Memory B cell (primary cell): ENCODE measurements at regions not wholly inside any gene's neighbourhood (a gene's known extent, or its start where the extent isn't known, plus 50 kb on each side); places are given as distances from the start of the nearest gene placed in this dataset.

Source experiments
- ATAC-seq: fragments of 150-1000 bp; cut with Tn5 transposase; 2 replicates; pipeline ENCODE4 v1.10.0; 2021; ENCODE audit warnings: low read depth, mild to moderate bottlenecking, moderate library complexity
- DNase-seq, 2 donors: peaks; one replicate each; pipeline ENCODE4 v3.0.0; 2022; ENCODE audit warnings: low spot score in 2 of 2
- H3K27ac Mint-ChIP-seq: one replicate; pipeline ENCODE4 v1.8.0; 2022; ENCODE audit warnings: mild to moderate bottlenecking, moderate library complexity, mixed read lengths
- H3K27me3 Mint-ChIP-seq: one replicate; pipeline ENCODE4 v1.8.0; 2022; ENCODE audit warnings: mixed read lengths
- H3K36me3 Mint-ChIP-seq: one replicate; pipeline ENCODE4 v1.8.0; 2022; ENCODE audit warnings: mild to moderate bottlenecking, mixed read lengths
- H3K4me1 Mint-ChIP-seq: one replicate; pipeline ENCODE4 v1.8.0; 2022; ENCODE audit warnings: mixed read lengths
- H3K4me3 Mint-ChIP-seq: one replicate; pipeline ENCODE4 v1.8.0; 2022; ENCODE audit warnings: mild to moderate bottlenecking, moderate library complexity, mixed read lengths
- H3K9me3 Mint-ChIP-seq: one replicate; pipeline ENCODE4 v1.8.0; 2022; ENCODE audit warnings: mixed read lengths

- Mint-ChIP-seq H3K27ac (no peak overlapping the region), H3K4me3 (no peak overlapping the region), H3K4me1 (no peaks in the 10 kb centered on the region), H3K36me3 (peaks cover 3% of the 10 kb centered on the region), H3K9me3 (peaks cover 12% of the 10 kb centered on the region), H3K27me3 (peaks cover 4% of the 10 kb centered on the region)
- ATAC-seq: no peak
- no peak for DNase-seq
These were observed 90.0 kb upstream of the LARGE1 start for GRCh38 chr22:34010259-34010658.

- no peaks in the 10 kb centered on the region for H3K4me1 Mint-ChIP-seq
- peaks cover 7% of the 10 kb centered on the region for H3K27me3 Mint-ChIP-seq
- no peak for ATAC-seq
These were observed 95.4 kb upstream of the LARGE1 start for GRCh38 chr22:34015642-34016041.

GRCh38 chr22:34017205-34017604 lies 96.9 kb upstream of the LARGE1 start:
- no peak overlapping the region for H3K4me3 Mint-ChIP-seq
- ATAC-seq (no peak), DNase-seq (no peak)
- no peak overlapping the region for H3K27ac Mint-ChIP-seq
- no peaks in the 10 kb centered on the region for H3K4me1 Mint-ChIP-seq
- peaks cover 3% of the 10 kb centered on the region for H3K36me3 Mint-ChIP-seq
- peaks cover 9% of the 10 kb centered on the region for H3K9me3 Mint-ChIP-seq
- H3K27me3 Mint-ChIP-seq: peaks cover 7% of the 10 kb centered on the region

More at GRCh38 chr22:34015642-34016041, 95.4 kb upstream of the LARGE1 start:
- Mint-ChIP-seq H3K36me3 (peaks cover 3% of the 10 kb centered on the region), H3K27ac (no peak overlapping the region), H3K9me3 (peaks cover 11% of the 10 kb centered on the region), H3K4me3 (no peak overlapping the region)
- DNase-seq: no peak

- H3K27me3 Mint-ChIP-seq: peaks cover 6% of the 10 kb centered on the region
- no peak for DNase-seq
- ATAC-seq: no peak
These were observed 99.0 kb upstream of the LARGE1 start for GRCh38 chr22:34019190-34019845.

GRCh38 chr22:34035209-34035608 lies 114.9 kb upstream of the LARGE1 start:
- ATAC-seq (no peak), DNase-seq (no peak)
- H3K9me3 Mint-ChIP-seq: peaks cover 6% of the 10 kb centered on the region
- H3K4me1 Mint-ChIP-seq: no peaks in the 10 kb centered on the region
- H3K4me3 Mint-ChIP-seq: no peak overlapping the region
- peaks cover 10% of the 10 kb centered on the region for H3K27me3 Mint-ChIP-seq
- H3K36me3 Mint-ChIP-seq: no peaks in the 10 kb centered on the region
- H3K27ac Mint-ChIP-seq: no peak overlapping the region

More at GRCh38 chr22:34019190-34019845, 99.0 kb upstream of the LARGE1 start:
- Mint-ChIP-seq H3K9me3 (peaks cover 9% of the 10 kb centered on the region), H3K27ac (no peak overlapping the region), H3K36me3 (peaks cover 3% of the 10 kb centered on the region), H3K4me1 (no peaks in the 10 kb centered on the region), H3K4me3 (no peak overlapping the region)

GRCh38 chr22:34036931-34037330 lies 116.7 kb upstream of the LARGE1 start:
- Mint-ChIP-seq H3K4me3 (no peak overlapping the region), H3K9me3 (peaks cover 4% of the 10 kb centered on the region), H3K4me1 (no peaks in the 10 kb centered on the region), H3K27ac (no peak overlapping the region), H3K36me3 (no peaks in the 10 kb centered on the region), H3K27me3 (peaks cover 10% of the 10 kb centered on the region)
- ATAC-seq (no peak), DNase-seq (no peak)

- H3K4me1 Mint-ChIP-seq: no peaks in the 10 kb centered on the region
- no peaks in the 10 kb centered on the region for H3K36me3 Mint-ChIP-seq
- no peak for ATAC-seq
- no peak overlapping the region for H3K27ac Mint-ChIP-seq
- no peak overlapping the region for H3K4me3 Mint-ChIP-seq
- no peak for DNase-seq
- peaks cover 10% of the 10 kb centered on the region for H3K27me3 Mint-ChIP-seq
- H3K9me3 Mint-ChIP-seq: peaks cover 4% of the 10 kb centered on the region
These were observed 118.7 kb upstream of the LARGE1 start for GRCh38 chr22:34038801-34039555.

GRCh38 chr22:34045311-34045710 lies 125.0 kb upstream of the LARGE1 start:
- DNase-seq (no peak), ATAC-seq (no peak)
- Mint-ChIP-seq H3K9me3 (no peaks in the 10 kb centered on the region), H3K36me3 (no peaks in the 10 kb centered on the region), H3K4me1 (no peaks in the 10 kb centered on the region), H3K4me3 (no peak overlapping the region), H3K27ac (no peak overlapping the region), H3K27me3 (peaks cover 4% of the 10 kb centered on the region)

- H3K27me3 Mint-ChIP-seq: peaks cover 18% of the 10 kb centered on the region
- H3K27ac Mint-ChIP-seq: no peak overlapping the region
- H3K4me3 Mint-ChIP-seq: no peak overlapping the region
- ATAC-seq: no peak
- no peak for DNase-seq
- no peaks in the 10 kb centered on the region for H3K4me1 Mint-ChIP-seq
- peaks cover 9% of the 10 kb centered on the region for H3K9me3 Mint-ChIP-seq
- H3K36me3 Mint-ChIP-seq: no peaks in the 10 kb centered on the region
These were observed 135.4 kb upstream of the LARGE1 start for GRCh38 chr22:34055525-34056200.

GRCh38 chr22:34057726-34058125 lies 137.4 kb upstream of the LARGE1 start:
- DNase-seq (no peak), ATAC-seq (no peak)
- Mint-ChIP-seq H3K27ac (no peak overlapping the region), H3K36me3 (no peaks in the 10 kb centered on the region), H3K4me3 (no peak overlapping the region), H3K4me1 (no peaks in the 10 kb centered on the region), H3K27me3 (peaks cover 10% of the 10 kb centered on the region), H3K9me3 (peaks cover 13% of the 10 kb centered on the region)

GRCh38 chr22:34064696-34065095 lies 144.4 kb upstream of the LARGE1 start:
- no peak overlapping the region for H3K4me3 Mint-ChIP-seq
- H3K36me3 Mint-ChIP-seq: no peaks in the 10 kb centered on the region
- H3K27me3 Mint-ChIP-seq: peaks cover 2% of the 10 kb centered on the region
- H3K4me1 Mint-ChIP-seq: no peaks in the 10 kb centered on the region
- no peak overlapping the region for H3K27ac Mint-ChIP-seq
- peaks cover 4% of the 10 kb centered on the region for H3K9me3 Mint-ChIP-seq
- no peak for ATAC-seq
- no peak for DNase-seq

- no peak overlapping the region for H3K4me3 Mint-ChIP-seq
- H3K27me3 Mint-ChIP-seq: peaks cover 7% of the 10 kb centered on the region
- peaks cover under 1% of the 10 kb centered on the region for H3K9me3 Mint-ChIP-seq
- ATAC-seq (no peak), DNase-seq (no peak)
- H3K4me1 Mint-ChIP-seq: no peaks in the 10 kb centered on the region
- H3K36me3 Mint-ChIP-seq: no peaks in the 10 kb centered on the region
- H3K27ac Mint-ChIP-seq: no peak overlapping the region
These were observed 146.8 kb upstream of the LARGE1 start for GRCh38 chr22:34067031-34067430.

GRCh38 chr22:34068001-34068400 lies 147.7 kb upstream of the LARGE1 start:
- H3K9me3 Mint-ChIP-seq: no peaks in the 10 kb centered on the region
- no peak overlapping the region for H3K4me3 Mint-ChIP-seq
- H3K4me1 Mint-ChIP-seq: no peaks in the 10 kb centered on the region
- H3K36me3 Mint-ChIP-seq: no peaks in the 10 kb centered on the region
- ATAC-seq (no peak), DNase-seq (no peak)
- H3K27me3 Mint-ChIP-seq: peaks cover 7% of the 10 kb centered on the region
- H3K27ac Mint-ChIP-seq: no peak overlapping the region

- no peak overlapping the region for H3K27ac Mint-ChIP-seq
- ATAC-seq: no peak
- no peaks in the 10 kb centered on the region for H3K9me3 Mint-ChIP-seq
- H3K4me1 Mint-ChIP-seq: no peaks in the 10 kb centered on the region
- DNase-seq: no peak
- H3K36me3 Mint-ChIP-seq: no peaks in the 10 kb centered on the region
- H3K27me3 Mint-ChIP-seq: peaks cover 7% of the 10 kb centered on the region
- no peak overlapping the region for H3K4me3 Mint-ChIP-seq
These were observed 149.8 kb upstream of the LARGE1 start for GRCh38 chr22:34070051-34070450.
